Gastrocnemius medialis (tissue), 4 donors: ENCODE measurements at regions not wholly inside any gene's neighbourhood (a gene's known extent, or its start where the extent isn't known, plus 50 kb on each side); places are given as distances from the start of the nearest gene placed in this dataset.

Source experiments
- CTCF ChIP-seq, 5 experiments: fragments of 450-650 bp in 3 of 5; fragments of 200-600 bp in 2 of 5; sonication (generic) in 2 of 5; IDR thresholded peaks in 4 of 5; conservative IDR thresholded peaks in 1 of 5; 1 replicate in 4 of 5; 2 replicates in 1 of 5; pipeline ENCODE4 v1.5.1; 2016 to 2019; ENCODE audit warnings: antibody characterized with exemption in 5 of 5, mild to moderate bottlenecking in 3 of 5, moderate library complexity in 3 of 5
- POLR2A ChIP-seq, 2 donors: fragments of 450-650 bp; IDR thresholded peaks; one replicate each; pipeline ENCODE4 v1.6.1; 2017; ENCODE audit warnings: antibody characterized with exemption in 2 of 2, mild to moderate bottlenecking in 2 of 2, moderate library complexity in 2 of 2

DNA sequence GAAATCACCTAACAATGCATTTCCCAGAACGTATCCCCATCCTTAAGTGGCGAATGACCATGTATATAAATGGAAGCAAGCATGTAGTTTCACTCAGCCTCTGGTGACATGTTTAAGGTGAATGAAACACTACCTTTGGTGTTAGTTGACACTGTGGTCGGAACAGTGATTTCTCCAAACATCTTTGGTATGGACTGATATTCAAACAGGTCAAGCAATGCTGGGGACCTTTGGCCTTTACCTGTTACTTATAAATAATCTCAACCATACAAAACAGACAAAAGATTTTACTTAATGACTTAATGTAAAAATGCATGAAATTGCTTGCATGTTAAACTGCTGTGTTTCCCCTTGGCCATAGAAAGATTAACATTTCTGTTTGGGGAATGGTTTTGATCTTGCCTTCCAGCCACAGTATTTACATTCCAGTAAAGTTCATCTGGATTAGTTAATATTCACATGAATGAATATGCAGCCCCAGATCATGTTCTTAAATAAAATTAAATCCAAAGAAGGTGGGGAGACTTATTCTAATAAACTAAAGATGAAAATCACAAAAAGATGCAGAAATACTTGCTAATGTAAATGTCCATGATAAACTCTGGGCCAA lies 74.4 kb upstream of the HES1 start:
- TF ChIP-seq CTCF (IDR thresholded peaks at IDR 0.05 in 4 of 5, conservative IDR thresholded peaks at IDR 0.05 in 1 of 5) (no peak), POLR2A (IDR thresholded peaks at IDR 0.05) (no peak)
